ENCODE measurements at regions not wholly inside any gene's neighbourhood (a gene's known extent, or its start where the extent isn't known, plus 50 kb on each side); places are given as distances from the start of the nearest gene placed in this dataset.
"Not testable (repeated sequence)": the region's sequence is repeated elsewhere in the genome, so short reads cannot be mapped to it uniquely, and the experiment has no call there.

DNA sequence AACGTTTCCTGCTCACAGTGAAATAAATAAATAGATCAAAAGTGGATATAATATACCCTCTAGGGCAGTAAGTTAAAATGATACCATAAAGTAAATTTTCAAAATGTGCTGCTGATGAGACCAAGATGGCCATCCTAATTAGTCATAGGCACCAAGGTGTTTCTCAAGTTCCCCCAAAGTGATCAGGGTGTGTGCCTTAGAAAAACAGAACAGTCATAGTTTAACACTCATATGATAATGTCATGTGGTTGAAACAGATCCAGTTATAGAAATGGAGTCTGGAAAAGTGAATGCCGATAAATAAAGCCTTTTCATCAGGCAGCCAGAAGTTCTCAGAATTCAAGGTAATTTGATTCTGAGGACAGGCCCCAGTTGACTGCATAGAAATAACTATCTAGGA is 161.5 kb upstream of the CDKN2B start:
- DNase-seq = no peak

GRCh38 chr9:22170990-22171670 is 162.0 kb upstream of the CDKN2B start:
- DNase-seq = no peak

GRCh38 chr9:22171691-22172090 is 162.6 kb upstream of the CDKN2B start:
- DNase-seq = no peak

DNA sequence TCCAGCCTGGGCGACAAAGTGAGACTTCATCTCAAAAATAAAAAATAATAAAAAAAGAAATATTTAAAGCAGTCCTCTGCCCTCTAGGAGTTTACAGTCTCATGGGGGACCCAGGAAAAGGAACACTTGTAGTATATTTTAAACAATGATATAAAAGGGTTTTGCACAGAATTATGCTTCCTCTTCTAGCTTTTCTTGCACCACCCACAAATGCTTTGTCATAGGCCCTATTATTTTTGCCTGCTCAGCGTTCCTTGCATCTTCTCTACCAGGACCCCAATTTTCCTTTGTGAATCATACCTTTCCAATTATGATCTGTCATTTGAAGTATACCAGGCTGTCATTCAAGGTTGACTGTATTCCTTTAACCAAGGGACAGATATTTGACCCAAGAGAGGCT is 164.8 kb upstream of the CDKN2B start:
- DNase-seq = no peak

GRCh38 chr9:22175972-22176545 is 167.0 kb upstream of the CDKN2B start:
- no peak for DNase-seq

DNA sequence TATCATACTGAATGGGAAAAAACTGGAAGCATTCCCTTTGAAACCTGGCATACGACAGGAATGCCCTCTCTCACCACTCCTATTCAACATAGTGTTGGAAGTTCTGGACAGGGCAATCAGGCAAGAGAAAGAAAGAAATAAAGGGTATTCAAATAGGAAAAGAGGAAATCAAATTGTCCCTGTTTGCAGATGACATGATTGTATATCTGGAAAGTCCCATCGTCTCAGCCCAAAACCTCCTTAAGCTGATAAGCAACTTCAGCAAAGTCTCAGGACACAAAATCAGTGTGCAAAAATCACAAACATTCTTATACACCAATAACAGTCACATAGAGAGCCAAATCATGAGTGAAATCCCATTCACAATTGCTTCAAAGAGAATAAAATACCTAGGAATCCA is 171.9 kb upstream of the CDKN2B start:
- not testable (repeated sequence) for DNase-seq

GRCh38 chr9:22189471-22189870 is 180.4 kb upstream of the CDKN2B start:
- no peak for DNase-seq

DNA sequence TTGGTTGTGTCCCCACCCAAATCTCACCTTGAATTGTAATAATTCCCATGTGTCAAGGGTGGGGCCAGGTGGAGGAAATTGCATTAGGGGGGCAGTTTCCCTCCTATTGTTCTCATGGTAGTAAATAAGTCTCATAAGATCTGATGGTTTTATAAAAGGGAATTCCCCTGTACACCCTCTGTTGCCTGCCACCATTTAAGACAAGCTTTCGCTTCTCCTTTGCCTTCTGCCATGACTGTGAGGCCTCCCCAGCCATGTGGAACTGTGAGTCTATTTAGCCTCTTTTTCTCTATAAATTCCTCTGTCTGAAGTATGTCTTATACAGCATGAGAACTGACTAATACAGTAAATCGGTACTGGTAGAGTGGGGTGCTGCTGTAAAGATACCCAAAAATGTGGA is 187.9 kb upstream of the CDKN2B start:
- not testable (repeated sequence) for DNase-seq

DNA sequence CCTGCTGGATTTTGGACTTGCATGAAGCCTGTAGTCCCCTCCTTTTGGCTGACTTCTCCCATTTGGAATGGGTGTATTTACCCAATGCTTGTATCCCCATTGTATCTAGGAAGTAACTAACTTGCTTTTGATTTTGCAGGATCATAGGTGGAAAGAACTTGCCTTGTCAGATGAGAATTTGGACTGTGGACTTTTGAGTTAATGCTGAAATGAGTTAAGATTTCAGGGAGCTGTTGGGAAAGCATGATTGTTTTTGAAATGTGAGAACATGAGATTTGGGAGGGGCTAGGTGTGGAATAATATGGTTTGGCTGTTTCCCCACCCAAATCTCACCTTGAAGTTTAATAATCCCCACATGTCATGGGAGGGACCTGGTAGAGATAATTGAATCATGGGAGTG is 189.6 kb upstream of the CDKN2B start:
- no peak for DNase-seq

GRCh38 chr9:22201256-22201655 is 192.2 kb upstream of the CDKN2B start:
- no peak for DNase-seq

DNA sequence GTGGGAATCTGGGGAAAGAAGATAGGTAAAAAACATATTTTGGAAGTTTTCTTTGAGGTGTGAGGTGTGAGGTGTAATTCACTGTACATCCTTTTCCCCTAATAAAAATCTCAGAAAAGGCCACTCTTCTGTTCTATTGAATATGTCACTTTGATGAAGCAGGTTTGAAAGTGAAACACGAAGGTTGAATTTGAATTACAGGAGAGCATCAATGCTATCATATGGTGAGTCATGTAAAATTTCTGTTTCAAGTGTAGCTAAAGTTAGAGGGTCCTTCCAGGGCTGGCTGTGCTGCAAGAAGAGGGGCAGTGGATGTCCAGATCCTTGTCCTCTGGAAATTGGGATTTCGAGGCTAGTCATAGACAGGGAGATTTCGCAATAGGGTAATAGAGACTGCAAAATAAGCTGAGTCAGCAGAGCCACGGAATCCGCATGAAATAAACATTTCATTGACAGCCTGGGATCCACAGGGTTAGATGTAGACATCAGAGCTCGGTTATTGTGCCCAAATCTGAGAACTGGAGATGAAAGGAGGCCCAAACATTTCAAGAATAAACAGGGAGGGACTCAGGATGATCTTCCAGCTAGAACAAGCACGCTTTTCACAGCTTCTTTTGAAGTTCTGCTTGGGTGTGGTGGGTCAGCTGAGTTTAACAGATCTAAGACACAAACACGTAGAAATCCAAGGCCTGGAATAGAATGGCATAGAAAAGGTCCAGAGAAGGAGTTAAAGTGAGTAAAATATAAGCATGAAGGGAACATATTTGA is 194.4 kb upstream of the CDKN2B start:
- DNase-seq = no peak

DNA sequence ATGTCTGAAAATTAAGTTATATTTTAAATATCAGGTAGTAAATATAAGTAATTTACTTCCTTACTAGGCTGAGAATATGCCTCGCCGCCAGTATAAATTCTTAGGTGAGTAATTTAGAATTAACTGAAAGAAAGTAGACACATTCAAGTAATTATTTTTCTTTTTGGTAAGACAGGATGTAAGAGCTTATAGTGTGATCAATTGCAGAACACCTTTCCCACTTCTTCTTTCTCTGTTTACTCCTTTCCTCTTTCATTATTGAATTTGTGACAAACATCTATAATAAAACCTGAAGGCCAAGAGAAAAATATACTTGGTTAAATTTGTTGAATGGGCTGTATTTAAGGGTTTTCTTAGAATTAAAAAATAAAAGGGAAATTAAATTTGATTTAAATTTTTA is 195.1 kb upstream of the CDKN2B start:
- no peak for DNase-seq

GRCh38 chr9:22206833-22207232 is 197.7 kb upstream of the CDKN2B start:
- no peak for DNase-seq

- DNase-seq = no peak
Observed at GRCh38 chr9:22208846-22209585, 199.9 kb upstream of the CDKN2B start.

- DNase-seq = no peak
Observed at GRCh38 chr9:22210262-22210661, 201.2 kb upstream of the CDKN2B start.

DNA sequence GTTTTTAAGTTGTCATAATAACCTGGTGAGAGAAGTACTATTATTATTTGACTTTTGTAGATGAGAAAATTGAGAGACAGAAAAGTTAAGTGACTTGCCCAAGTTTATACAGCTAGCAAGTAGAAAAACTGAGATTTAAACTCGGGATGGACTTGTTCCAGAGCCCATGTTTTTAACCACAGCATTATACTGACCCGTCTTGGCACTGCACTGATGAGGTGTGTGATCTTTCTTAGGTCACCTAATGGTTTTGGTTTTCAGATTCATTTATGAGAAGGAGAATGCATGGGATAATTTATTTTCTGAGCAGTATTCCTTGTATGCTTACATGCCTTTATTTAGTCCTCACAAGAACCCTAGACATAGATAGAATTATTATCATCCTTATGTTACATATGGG is 201.8 kb upstream of the CDKN2B start:
- no peak for DNase-seq

GRCh38 chr9:22211588-22212360 is 202.7 kb upstream of the CDKN2B start:
- no peak for DNase-seq

- no peak for DNase-seq
Observed at GRCh38 chr9:22214021-22214420, 204.9 kb upstream of the CDKN2B start.

- DNase-seq = no peak
Observed at GRCh38 chr9:22214497-22215031, 205.5 kb upstream of the CDKN2B start.

DNA sequence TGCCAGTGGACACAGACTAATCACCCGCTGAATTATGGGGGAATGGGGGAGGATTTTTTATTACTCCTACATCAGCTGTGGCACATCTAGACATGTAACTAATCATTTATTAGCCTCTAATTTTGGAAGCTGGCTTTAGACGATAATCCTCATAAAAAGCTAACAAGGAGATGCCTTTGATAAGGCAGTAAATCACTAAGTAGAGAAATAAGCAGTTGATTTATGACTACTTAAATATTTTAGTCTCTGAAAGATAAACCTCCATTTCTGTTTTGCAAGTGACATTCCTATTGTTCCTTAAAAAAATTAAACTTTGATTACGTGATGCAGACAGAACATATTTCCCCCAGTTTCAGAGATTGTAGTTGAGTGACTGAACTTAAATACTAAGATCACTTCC is 206.4 kb upstream of the CDKN2B start:
- no peak for DNase-seq

DNA sequence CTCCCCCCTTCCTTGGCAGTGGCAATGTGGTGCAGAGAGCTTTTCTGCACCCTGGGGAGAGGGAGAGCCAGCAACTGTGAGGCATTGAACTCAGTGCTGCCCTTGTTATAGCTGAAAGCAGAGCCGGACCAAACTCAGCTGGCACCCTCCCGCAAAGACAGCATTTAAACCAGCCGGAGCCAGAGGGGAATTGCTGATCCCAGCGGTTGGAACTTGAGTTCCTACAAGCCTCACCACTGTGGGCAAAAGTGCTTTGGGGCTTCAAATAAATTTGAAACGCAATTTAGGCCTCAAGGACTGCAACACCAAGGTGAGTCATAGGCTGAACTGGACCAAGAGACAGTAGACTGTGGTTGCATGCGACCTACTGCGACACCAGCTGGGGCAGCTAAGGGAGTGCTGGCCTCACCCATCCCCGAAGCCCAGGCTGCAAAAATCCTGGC is 207.6 kb upstream of the CDKN2B start:
- no peak for DNase-seq
